ENCODE measurements at regions not wholly inside any gene's neighbourhood (a gene's known extent, or its start where the extent isn't known, plus 50 kb on each side); places are given as distances from the start of the nearest gene placed in this dataset.
"Not testable (repeated sequence)": the region's sequence is repeated elsewhere in the genome, so short reads cannot be mapped to it uniquely, and the experiment has no call there.

DNA sequence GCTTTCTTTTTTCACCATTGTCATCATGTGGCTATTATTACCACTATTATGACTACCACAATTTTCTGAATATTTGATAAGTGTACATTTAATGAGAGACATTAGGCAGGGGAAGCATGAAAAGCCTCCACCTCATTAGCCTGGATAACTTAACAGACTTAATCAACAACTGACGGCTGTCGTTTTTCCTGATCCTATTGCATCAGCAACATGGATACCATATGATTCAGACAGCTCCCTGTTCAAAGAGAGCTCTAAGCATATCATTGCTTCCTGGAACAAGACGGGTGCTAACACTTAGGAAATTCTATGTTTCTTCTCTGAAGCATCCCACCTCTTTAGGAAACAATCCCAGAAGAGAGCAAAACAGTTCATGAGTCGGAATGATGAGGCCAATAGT is 765.2 kb downstream of the NOVA1 start:
- no peaks in the 10 kb centered on the region for H3K27me3 ChIP-seq
- H3K9me3 ChIP-seq (ENCODE audit: low read depth): no peaks in the 10 kb centered on the region
- H3K36me3 ChIP-seq: no peaks in the 10 kb centered on the region
- TF ChIP-seq, protein P1, sequence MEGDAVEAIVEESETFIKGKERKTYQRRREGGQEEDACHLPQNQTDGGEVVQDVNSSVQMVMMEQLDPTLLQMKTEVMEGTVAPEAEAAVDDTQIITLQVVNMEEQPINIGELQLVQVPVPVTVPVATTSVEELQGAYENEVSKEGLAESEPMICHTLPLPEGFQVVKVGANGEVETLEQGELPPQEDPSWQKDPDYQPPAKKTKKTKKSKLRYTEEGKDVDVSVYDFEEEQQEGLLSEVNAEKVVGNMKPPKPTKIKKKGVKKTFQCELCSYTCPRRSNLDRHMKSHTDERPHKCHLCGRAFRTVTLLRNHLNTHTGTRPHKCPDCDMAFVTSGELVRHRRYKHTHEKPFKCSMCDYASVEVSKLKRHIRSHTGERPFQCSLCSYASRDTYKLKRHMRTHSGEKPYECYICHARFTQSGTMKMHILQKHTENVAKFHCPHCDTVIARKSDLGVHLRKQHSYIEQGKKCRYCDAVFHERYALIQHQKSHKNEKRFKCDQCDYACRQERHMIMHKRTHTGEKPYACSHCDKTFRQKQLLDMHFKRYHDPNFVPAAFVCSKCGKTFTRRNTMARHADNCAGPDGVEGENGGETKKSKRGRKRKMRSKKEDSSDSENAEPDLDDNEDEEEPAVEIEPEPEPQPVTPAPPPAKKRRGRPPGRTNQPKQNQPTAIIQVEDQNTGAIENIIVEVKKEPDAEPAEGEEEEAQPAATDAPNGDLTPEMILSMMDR (IDR thresholded peaks at IDR 0.05; ENCODE audit: low read depth, low read length): no peak
- H3K4me1 ChIP-seq (ENCODE audit: low read depth): peaks cover 19% of the 10 kb centered on the region
- DNase-seq (ENCODE audit: low read depth in 1 of 2, low spot score in 1 of 2): no peak
- H3K4me3 ChIP-seq: no peak overlapping the region
- H3K27ac ChIP-seq: no peak overlapping the region

DNA sequence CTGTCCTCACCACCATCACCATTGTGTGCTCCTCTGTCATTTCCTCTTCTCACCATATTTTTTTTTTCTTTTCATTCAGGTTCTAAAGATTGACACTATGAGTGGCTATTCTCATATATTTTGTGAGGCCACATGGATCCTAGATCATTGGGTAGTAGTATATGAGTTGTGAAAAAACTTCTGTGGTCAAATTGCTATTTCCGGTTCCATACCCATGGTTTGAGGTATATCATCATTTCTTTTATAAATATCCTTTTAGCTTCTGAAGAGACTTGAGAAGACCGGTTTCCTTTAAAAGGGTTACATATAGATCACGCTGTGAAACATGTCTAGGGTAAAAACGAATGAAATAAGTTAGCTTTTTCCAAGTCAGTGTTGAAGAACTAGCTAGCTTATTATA is 769.3 kb downstream of the NOVA1 start:
- DNase-seq (ENCODE audit: low read depth in 1 of 2, low spot score in 1 of 2): no peak
- Histone ChIP-seq H3K9me3 (ENCODE audit: low read depth) (no peaks in the 10 kb centered on the region), H3K4me1 (ENCODE audit: low read depth) (no peaks in the 10 kb centered on the region), H3K36me3 (no peaks in the 10 kb centered on the region), H3K27ac (no peak overlapping the region), H3K27me3 (no peaks in the 10 kb centered on the region), H3K4me3 (no peak overlapping the region)
- TF ChIP-seq, protein P1 (IDR thresholded peaks at IDR 0.05; ENCODE audit: low read depth, low read length): no peak

DNA sequence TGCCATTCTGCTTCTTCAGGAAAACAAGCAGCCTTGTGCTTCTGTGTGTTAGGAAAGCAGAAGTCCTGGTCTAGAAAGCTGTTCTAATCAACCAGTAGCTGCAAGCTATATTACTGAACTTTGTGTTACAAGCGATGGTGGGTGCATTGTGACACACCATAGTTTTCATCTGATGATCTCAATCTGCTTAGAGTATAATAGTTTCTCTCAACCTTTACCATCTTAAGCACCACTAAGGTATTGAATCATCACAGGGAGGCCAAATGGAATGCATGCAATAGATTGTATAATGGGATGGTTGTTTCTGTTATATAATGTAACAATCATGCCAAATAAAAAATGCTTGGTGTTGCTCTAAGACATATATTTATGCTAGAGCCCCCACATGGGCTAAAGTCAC is 771.7 kb downstream of the NOVA1 start:
- TF ChIP-seq, protein P1 (IDR thresholded peaks at IDR 0.05; ENCODE audit: low read depth, low read length): no peak
- no peaks in the 10 kb centered on the region for H3K36me3 ChIP-seq
- H3K27ac ChIP-seq: no peak overlapping the region
- no peaks in the 10 kb centered on the region for H3K9me3 ChIP-seq (ENCODE audit: low read depth)
- DNase-seq (ENCODE audit: low read depth in 1 of 2, low spot score in 1 of 2): no peak
- no peak overlapping the region for H3K4me3 ChIP-seq
- no peaks in the 10 kb centered on the region for H3K27me3 ChIP-seq
- no peaks in the 10 kb centered on the region for H3K4me1 ChIP-seq (ENCODE audit: low read depth)

DNA sequence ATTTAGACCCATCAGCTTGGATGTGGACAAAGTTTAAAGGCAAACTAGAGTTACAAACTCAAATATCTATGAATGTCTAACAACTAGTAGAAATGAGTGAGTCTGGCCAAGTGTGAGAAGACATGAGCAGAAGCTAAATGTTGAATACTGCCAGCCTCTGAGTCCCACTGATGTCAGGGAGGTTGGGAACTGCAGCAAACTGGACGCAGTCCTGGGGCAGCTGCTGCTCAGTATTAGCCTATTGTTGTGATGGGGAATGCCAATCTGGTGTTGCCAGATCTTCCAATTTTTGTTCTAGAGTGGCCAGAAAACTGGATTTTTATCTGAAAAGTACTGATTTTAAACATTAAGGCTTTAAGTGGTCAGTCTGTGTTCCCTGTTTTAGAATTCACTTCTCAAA is 770.4 kb upstream of the STXBP6 start:
- no peak overlapping the region for H3K27ac ChIP-seq
- H3K36me3 ChIP-seq: no peaks in the 10 kb centered on the region
- H3K9me3 ChIP-seq (ENCODE audit: low read depth): no peaks in the 10 kb centered on the region
- no peaks in the 10 kb centered on the region for H3K4me1 ChIP-seq (ENCODE audit: low read depth)
- TF ChIP-seq, protein P1 (IDR thresholded peaks at IDR 0.05; ENCODE audit: low read depth, low read length): no peak
- H3K4me3 ChIP-seq: no peak overlapping the region
- no peaks in the 10 kb centered on the region for H3K27me3 ChIP-seq
- DNase-seq (ENCODE audit: low read depth in 1 of 2, low spot score in 1 of 2): no peak

DNA sequence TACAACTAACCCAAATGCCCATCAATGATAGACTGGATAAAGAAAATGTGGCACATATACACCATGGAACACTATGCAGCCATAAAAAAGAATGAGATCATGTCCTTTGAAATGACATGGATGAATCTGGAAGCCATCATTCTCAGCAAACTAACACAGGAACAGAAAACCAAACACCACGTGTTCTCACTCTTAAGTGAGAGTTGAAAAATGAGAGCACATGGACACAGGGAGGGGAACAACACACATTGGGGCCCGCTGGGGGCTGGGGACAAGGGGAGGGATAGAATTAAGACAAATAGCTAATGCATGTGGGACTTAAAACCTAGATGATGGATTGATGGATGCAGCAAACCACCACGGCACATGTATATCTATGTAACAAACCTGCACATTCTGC is 764.7 kb upstream of the STXBP6 start:
- H3K27me3 ChIP-seq; H3K9me3 ChIP-seq (ENCODE audit: low read depth); DNase-seq (ENCODE audit: low read depth in 1 of 2, low spot score in 1 of 2); H3K4me1 ChIP-seq (ENCODE audit: low read depth); H3K4me3 ChIP-seq; H3K27ac ChIP-seq; H3K36me3 ChIP-seq: not testable (repeated sequence)

DNA sequence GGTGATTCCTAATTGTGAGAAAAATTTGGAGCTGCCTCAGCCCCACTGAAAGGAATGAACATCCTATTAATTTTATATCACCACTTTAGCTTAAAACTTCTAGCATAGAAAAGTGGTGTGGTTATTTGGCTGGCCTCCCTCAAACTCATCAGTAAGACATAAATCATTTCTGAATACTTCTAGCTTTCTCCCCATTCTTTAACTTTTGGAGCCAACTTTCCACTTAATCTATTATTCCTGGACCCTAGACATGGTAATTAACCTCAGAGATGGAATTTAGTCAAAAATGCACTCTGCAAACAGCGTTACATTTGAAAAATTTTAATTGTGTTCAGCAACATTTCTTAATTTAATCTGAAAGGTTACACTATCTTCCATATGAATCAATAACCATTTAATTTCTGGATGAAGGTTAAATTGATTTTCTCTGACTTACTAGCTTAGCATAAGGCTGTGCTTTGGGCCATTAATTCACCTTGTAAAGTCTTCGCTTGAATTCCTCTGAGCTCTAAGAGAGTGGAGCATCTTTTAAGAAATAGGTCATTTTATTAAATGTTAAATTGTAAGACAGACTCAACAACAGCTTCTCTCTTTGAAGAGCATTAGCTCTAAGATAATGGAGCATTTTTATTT is 753.6 kb upstream of the STXBP6 start:
- TF ChIP-seq, protein P1 (IDR thresholded peaks at IDR 0.05; ENCODE audit: low read depth, low read length): no peak
- H3K4me1 ChIP-seq (ENCODE audit: low read depth): no peaks in the 10 kb centered on the region
- H3K27me3 ChIP-seq: no peaks in the 10 kb centered on the region

More for the DNA sequence above, 753.6 kb upstream of the STXBP6 start:
- Histone ChIP-seq H3K36me3 (no peaks in the 10 kb centered on the region), H3K4me3 (no peak overlapping the region), H3K9me3 (ENCODE audit: low read depth) (no peaks in the 10 kb centered on the region), H3K27ac (no peak overlapping the region)
- DNase-seq (ENCODE audit: low read depth in 1 of 2, low spot score in 1 of 2): no peak
